GM12872 (cell line): ENCODE measurements at regions not wholly inside any gene's neighbourhood (a gene's known extent, or its start where the extent isn't known, plus 50 kb on each side); places are given as distances from the start of the nearest gene placed in this dataset.

Source experiments
- CTCF ChIP-seq: IDR thresholded peaks from 3 replicates; pipeline ENCODE4 v1.5.1; 2011; ENCODE audit warnings: low read depth, mild to moderate bottlenecking, low read length, moderate library complexity; ENCODE audit not compliant: insufficient read depth

- no peak for TF ChIP-seq CTCF
These were observed 510.5 kb upstream of the ATXN8OS start for GRCh38 chr13:69597088-69597487.

- no peak for TF ChIP-seq CTCF
These were observed 512.4 kb upstream of the ATXN8OS start for GRCh38 chr13:69595181-69595580.

- no peak for TF ChIP-seq CTCF
These were observed 516.2 kb upstream of the ATXN8OS start for GRCh38 chr13:69591437-69591836.

- TF ChIP-seq CTCF: no peak
These were observed 517.9 kb upstream of the ATXN8OS start for GRCh38 chr13:69589531-69590235.

- no peak for TF ChIP-seq CTCF
These were observed 522.0 kb upstream of the ATXN8OS start for GRCh38 chr13:69585656-69586055.

- no peak for TF ChIP-seq CTCF
These were observed 527.4 kb upstream of the ATXN8OS start for GRCh38 chr13:69580255-69580654.

GRCh38 chr13:69579351-69579750, 528.3 kb upstream of the ATXN8OS start:
- no peak; the same call in 2 of the 3 replicates for TF ChIP-seq CTCF
